HG02610 (cell line): ENCODE measurements at regions not wholly inside any gene's neighbourhood (a gene's known extent, or its start where the extent isn't known, plus 50 kb on each side); places are given as distances from the start of the nearest gene placed in this dataset.

ENCODE experiments used
- ATAC-seq: cut with Tn5 transposase; IDR thresholded peaks from one replicate; pipeline ENCODE4 v1.9.1; 2021; ENCODE audit warnings: mild to moderate bottlenecking, moderate library complexity; ENCODE audit not compliant: unreplicated experiment

DNA sequence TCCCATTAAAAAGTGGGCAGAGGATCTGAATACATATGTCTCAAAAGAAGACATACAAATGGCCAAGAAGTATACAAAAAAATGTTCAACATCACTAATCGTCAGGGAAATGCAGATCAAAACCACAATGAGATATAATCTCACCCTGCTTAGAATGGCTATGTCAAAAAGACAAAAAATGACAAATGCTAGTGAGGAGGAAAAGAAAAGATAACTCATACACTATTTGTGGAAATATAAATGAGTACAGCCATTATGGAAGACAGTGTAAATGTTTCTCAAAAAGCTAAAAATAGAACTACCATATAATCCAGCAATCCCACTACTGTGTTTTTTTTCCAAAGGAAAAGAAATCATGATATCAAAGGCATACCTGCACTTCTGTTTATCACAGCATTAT is 450.7 kb downstream of the EFNA5 start:
- ATAC-seq: no peak

DNA sequence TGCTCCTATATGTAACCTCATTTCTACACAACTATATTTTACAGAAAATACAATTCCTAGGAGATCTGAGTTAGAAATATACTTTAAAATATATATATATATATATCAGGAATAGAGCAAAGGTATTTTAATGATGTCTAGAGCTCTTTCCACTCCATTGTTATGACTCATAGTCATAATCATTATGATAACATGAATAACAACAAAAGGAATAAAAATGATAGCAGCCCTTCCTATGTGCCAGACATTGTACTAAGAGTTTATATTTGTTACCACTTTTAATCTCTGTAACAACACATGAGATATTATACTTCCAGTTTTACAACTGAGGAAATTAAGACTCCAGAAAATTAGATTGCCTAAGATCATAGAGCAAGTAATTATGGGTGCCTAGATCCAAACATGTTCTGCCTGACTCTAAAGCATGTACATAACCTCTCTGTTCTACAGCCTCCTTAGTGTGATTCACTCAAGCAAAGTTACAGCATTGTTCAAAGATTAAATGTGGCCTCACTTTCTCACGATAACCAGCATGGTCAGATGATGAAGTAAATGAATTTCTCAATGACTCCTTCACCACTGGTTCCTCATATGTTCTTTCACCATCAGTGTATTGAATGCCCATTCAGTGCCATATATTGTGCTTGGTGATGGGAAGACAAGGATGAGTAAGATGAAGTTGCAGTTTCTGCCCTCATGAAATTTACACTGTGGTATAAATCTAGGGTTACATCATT is 452.1 kb downstream of the EFNA5 start:
- ATAC-seq: no peak

DNA sequence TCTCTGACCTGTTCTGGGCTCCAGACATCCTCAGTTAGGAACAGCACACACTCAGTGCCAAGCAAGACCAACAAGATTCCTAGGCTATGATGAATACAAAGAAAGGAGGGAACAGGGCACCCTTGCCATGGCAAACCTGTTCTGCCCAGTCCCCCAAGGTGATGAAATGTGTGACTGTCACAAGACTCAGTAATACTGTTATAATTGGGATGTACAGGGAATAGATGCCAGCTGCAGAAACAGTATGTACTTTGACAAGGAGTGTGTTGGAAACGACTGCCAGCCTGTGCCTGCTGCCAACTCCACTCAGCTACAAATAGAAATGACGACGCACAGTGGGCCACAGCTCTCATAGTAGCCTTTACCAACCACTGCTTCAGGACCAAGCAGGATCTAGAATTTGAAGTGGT is 453.0 kb downstream of the EFNA5 start:
- ATAC-seq: no peak

DNA sequence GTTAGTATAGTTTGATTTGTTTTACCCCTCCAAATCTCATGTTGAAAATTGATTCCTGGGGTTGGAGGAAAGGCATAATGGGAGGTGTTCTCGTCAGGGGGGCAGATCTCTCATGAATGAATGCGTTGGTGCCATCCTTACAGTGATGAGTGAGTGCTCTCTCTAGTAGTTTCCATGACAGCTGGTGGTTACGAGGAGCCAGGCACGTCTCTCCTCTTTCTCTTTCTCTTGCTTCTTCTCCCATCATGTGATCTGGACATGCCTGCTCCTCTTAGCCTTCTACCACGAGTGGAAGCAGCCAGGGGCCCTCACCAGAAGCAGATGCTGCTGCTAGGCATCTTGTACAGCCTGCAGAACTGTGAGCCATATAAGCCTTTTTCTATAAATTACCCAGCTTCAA is 454.1 kb downstream of the EFNA5 start:
- no peak for ATAC-seq

DNA sequence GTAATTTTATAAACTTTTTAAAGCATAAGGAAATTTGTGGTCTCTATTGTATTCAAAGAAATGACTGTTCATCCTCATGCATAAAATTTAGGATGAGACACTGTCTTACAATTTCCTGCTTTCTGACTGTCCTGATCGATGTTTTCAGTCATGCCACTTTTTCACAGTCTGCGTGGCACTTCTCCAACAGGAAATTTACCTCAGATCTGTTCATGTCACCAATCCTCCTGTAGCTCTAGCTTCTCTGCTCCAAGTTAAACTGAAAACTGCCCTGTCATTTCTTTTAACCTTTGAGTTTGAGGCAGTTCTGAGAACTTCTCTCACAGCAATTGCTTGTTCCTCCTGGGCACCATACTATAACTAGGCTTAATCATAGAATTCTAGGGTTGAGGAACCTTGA is 455.1 kb downstream of the EFNA5 start:
- no peak for ATAC-seq

DNA sequence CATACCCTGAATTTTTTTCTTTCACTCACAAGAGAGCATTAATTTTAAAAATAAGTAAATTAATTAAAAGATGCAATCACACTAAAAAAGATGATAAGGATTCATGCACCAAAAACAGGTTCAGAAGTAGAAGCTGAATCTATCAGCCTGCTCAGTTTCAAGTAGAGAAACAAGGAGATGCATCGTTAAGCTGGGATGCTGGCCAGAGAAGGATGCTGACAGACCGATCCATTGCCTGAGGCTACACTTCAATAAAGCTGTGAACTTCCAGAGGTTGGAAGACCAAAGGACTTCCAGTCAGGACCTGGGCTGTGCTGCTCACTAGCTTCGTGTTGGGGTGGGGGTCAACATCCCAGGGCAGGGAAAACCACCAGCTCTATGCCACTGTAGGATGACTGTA is 457.7 kb downstream of the EFNA5 start:
- ATAC-seq: no peak

DNA sequence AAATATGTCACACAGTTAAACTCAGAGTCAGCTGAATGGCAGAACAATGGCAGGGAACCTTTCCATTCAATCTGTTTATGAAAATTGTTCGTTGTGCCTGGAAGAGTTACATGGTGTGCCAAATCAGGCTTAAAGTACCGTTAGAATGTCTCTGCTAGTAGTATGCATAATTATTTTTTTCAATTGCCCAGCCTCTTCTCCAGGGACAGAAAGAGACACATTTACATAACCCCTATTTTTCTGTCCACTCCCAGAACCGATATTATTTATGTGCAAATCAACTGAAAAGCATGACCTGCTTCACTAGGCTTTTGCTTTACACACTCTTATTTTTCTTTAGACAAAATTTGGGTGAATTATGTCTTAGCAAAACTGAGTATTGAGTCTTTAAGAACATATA is 459.1 kb downstream of the EFNA5 start:
- no peak for ATAC-seq

DNA sequence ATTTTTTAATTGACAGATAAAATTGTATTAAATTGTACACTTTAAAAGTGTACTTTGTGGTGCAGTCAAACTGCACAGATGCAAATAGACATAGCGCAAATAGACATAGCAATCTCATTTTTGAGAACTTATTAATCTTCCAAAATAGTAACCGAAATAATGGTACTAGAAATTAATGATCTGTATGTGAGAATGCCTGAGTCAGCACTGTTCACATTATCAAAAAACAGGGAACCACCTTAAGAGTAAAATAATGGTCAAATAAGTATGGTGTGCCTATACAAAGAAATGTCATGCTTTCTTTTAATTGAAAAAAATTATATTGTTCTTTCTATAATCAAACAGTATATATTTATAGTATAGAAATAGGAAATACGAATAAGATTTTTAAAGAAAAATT is 461.9 kb downstream of the EFNA5 start:
- no peak for ATAC-seq

DNA sequence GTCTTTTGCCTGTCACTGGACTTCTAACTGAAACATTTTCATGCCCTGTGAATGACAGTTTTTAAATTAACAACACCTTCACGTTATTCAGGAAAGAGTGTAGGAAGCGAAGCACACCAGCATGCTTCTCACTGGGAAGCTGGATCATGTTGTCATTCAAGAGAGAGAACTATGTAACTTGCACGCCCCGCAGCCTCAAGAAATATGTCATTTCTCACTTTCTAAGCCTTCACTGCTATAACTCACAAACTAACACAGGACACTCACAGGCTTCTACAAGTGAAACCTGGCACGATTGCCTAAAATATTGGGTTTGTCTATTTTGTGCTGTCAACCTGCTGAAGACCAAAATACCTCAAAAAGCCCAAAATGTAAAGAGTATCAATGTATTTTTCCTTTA is 466.3 kb downstream of the EFNA5 start:
- ATAC-seq: no peak

DNA sequence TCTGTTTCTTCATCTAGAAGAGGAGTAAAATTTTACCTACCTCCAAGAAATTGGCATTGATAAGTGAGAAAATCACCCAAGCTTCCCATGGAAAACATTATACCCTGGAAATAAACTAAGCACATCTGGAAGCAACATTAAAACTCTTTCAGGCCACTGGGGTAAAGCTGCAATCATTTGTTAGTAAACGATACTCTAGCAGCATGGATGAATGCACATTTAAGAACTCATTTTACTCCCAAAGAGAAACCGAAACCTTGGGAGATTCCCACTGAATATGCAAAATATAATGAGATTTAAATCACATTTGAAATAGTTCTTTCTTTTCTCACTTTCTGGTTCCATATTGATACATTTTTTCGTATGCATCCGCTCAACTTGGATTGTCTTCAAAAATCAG is 467.5 kb downstream of the EFNA5 start:
- no peak for ATAC-seq

DNA sequence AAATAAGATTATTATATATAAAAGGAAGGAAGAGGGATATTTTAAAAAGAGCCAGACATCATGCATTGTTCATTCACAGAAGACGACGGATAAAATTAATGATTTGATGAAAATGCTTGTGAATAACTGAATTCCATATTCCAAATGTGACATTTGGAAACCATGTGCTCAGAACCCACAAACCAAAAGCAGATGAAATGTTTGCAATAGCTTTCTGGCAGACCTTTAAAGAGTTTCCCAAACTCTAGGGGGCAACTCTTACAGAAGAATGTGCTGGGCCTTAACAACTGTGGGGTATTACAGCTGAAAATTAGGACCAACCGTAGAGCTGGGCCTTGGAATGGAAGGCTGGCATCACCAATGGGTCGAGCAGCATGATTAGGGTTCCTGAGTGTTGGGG is 471.0 kb downstream of the EFNA5 start:
- no peak for ATAC-seq

DNA sequence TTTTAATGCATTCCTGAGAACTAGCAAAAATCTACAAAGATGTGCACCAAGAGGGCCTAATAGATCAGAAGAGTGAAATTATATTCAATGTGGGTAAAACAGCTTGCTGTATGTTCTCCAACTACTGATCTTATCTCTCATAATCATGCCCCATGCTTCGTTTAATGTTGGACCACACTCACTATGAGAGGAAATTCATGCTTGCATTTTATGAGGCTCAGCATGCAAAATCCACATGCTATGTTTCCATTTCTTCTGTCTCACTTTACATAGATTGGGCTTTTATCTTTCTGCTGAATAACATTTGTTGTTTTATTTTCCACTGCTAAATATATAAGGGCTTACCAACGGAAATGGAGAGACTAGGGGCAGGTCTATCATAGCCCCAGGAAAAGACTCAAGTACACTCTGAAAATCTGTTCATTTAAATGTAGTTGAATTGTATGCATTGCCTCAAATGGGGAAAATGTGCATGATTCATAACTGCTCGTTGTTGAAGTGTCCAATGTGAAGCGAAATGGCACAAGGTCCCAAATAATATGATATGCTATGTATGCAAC is 474.2 kb downstream of the EFNA5 start:
- ATAC-seq: no peak

DNA sequence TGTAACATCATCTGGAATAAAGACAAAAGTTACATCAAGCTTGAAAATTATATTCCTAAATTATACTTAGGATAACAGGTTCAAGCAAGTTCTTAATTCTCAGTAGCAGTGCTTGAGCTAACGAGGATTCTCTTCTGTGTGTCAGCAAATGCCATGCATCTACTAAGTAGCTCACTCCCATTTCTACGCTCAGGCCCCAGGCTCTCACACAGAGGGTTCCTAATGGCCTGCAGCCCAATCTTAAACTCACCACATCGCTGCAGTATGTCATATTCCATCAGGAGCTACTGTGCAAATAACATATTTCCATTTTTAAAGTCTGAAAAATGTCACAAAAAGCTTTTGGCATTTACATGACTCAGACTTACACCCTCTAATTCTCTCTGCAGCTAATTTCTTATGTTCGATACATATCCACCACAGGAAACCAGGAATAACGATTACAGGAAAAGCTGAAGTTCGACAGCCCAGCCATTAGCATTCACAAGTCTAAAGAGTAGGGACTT is 474.8 kb downstream of the EFNA5 start:
- no peak for ATAC-seq

DNA sequence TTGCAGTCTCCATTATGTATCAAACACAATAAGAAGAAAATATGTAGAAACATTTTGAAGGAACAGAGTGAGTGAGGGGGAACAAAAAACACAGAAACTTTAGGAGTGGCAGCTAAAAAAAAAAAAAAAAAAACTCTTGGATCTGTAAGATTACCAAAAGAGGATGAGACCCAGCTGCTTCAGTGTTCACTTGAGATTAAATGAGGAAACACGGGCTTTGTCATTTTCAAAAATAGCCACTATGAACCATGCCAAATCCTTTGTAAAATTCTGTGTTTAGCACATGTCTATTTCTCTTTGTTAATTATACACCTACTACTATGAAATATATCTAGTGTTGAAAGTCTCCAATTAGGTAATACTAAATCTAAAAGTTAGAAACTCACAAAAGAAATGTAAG is 485.9 kb downstream of the EFNA5 start:
- no peak for ATAC-seq

DNA sequence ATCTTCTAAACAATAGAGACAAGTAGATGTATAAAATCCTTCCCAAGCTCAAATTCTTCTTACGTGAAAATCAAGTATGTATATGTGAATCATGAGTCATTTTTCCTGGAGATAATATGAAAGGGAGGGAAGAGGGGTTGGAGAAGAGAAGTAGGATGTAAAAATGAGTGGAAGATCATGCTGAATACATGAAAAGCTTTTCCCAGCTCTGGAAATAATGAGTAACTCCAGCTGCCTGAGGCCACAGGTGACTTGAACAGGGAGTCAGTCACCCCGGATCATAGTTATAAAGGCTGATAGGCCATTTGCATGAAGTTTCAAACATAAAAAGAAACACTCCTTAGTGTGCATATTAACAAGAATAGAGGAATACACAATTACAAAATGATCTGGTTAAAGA is 486.7 kb downstream of the EFNA5 start:
- no peak for ATAC-seq

DNA sequence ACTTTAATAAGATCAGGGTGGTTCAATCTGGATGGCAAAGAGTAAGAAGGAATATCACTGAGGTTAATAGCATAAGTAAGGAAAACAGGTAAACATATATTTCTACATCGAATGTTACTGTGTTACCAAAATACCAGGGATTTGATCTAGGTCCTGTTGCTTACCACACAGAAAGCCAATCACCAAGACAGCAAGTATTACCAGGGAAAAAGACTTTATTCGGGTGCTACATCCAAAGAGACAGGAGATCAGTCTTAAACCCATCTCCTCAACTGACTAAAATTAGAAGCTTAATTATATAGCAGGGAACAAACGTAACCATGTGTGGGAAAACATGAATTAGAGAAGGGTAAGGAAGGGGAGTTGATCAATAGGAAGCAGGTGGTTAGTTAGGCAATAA is 500.1 kb downstream of the EFNA5 start:
- ATAC-seq: no peak

DNA sequence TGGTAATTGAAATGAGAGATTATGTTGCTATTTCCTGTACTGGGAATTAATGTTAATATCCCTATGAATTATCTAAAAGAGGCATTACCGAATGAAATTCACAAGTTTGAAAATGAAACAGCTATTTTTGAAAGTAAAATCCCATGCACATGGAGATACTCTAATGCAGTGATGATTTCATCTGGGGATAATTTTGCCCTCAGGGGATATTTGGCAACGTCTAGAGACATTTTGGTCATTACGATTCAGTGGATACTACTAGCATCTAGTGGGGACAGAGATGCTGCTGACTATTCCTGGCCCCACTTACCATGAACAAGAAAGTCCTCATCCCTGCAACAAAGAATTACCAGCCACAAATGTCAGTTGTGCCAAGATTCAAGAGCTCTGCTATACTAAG is 500.9 kb downstream of the EFNA5 start:
- ATAC-seq: no peak

DNA sequence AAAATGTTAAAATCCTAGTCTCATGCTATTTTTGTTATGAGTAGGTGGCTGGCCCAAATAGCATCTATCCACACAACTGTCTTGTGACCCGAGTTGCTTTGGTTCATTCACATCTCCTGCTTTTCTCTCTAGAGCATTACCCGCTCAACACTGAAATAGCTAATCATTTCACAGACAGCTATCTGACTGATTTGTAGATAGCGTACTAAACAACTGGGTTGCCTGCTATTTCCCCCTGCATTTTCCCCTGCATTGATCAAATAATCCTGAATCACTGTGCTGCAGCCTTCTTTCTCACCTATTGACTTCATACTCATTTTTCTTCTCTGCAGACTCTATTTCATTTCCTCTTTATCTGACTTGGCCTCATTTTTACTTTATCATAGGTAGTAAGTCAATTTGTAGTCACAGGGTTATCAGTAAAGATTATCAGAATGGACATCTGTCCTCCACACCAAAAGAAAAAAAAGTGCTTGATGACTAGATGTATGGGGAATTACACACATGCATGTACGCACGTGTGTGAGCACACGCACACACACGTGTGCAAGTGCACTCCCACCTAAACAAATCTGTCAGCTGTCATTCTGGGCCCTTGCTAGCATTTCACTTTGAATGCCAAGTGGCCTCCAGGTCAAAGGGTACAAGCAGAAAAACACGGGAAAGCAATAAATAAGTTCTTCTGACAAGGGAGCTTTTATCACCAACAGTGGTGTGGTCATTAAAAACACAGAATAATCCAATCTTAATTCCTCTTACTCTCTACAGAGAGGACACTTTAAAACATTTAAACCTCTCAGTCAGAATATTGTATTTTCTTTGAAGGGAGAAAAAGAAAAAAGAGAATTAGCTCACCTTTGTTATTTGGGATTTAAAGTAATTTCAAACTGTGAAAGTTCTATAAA is 501.6 kb downstream of the EFNA5 start:
- no peak for ATAC-seq

DNA sequence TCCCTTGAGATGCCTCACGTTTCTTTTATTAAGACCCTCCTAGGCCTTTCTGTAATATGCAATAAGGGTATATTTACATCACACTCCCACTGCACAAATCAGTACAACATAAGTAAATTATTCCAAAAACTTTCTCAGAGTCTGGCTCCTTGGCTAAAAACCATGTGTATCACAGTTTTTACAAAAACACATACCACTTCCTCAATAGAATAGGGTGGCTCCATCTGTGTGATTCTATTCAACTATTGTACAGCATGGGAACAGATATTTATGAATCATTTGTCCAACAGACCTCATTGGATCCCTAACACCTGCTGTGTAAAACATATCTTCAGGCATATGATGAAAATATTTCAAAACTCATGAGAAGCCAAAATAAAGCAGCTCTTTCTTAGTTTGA is 502.7 kb downstream of the EFNA5 start:
- ATAC-seq: no peak

DNA sequence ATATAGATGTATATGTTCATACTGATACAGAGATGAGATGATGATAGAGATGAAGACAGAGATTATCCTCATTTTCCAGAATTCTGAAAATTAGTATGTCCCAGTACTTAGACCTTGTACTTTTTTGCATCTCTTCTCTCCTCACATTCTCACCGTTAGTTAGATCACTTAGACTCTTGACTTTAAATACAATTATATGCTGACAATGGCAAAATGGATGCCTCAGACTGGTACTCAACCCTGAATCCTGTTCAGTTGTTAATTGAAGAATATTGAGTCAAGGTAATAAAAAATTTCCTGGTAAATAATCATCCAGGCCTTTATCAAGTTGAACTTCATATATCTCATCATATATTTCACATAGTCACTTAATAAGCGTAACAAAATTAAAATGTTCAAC is 505.4 kb downstream of the EFNA5 start:
- ATAC-seq: no peak

DNA sequence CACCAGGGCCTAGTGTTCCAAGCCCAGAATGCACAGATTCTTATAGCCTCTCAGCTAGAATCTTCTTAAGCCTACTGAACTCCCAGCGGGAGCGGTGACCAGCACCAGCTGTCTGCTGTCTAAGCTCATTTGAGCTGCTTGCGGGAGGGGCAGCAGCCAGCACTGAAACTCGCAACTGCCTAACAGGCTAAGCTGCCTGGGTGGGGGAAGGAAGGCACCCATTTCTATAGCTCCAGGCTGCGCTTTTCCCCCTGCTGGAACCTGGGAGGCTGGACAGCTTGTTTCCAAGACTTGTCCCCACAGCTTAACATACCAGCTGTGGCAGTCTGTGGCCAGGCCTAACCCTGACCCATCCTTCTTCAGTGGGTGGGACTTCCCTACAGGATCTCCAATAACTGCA is 512.9 kb downstream of the EFNA5 start:
- no peak for ATAC-seq

DNA sequence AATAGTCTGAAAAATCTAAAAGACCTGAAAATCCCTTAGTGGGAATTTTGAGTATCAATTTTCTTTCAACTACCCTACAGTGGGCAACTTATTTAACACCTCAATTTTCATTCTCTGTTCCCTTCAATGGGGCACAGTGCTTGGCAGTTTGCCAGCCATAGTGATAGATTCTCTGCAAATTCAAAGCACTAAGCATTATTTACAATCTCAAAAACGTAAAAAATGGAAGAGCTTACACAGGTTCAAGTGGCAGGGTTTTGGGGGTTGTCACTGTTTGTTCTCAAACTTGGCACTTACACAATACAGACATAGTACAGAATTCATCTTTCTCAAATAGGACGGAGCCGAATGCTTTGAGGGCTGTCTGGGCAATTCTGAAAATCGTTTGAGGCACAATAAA is 515.0 kb downstream of the EFNA5 start:
- no peak for ATAC-seq
